Gastroesophageal sphincter (tissue), 4 donors: ENCODE measurements at regions not wholly inside any gene's neighbourhood (a gene's known extent, or its start where the extent isn't known, plus 50 kb on each side); places are given as distances from the start of the nearest gene placed in this dataset.

Source experiments
- ATAC-seq: fragments of 150-250 bp; one replicate; pipeline ENCODE4 v1.9.1; 2016; ENCODE audit warnings: mild to moderate bottlenecking, moderate library complexity
- H3K27ac ChIP-seq, 4 donors: fragments of 200-600 bp; sonication (generic) in 3 of 4; 1 replicate in 3 of 4; 2 replicates in 1 of 4; pipeline ENCODE4 v1.5.1; 2016 to 2019
- H3K27me3 ChIP-seq: fragments of 200-600 bp; sonication (generic); one replicate; pipeline ENCODE4 v1.5.1; 2019
- H3K36me3 ChIP-seq, 2 donors: fragments of 200-600 bp; sonication (generic); one replicate each; pipeline ENCODE4 v1.5.1; 2019; ENCODE audit warnings: control low read depth in 1 of 2
- H3K4me1 ChIP-seq, 3 donors: fragments of 200-600 bp; sonication (generic); 1 replicate in 2 of 3; 2 replicates in 1 of 3; pipeline ENCODE4 v1.5.1; 2016 to 2019; ENCODE audit warnings: control low read depth in 2 of 3
- H3K4me3 ChIP-seq, 2 donors: fragments of 200-600 bp; sonication (generic); one replicate each; pipeline ENCODE4 v1.5.1; 2019; ENCODE audit warnings: mild to moderate bottlenecking in 1 of 2, moderate library complexity in 1 of 2
- H3K9me3 ChIP-seq, 3 donors: fragments of 200-600 bp; sonication (generic); one replicate each; pipeline ENCODE4 v1.5.1; 2017 to 2019; ENCODE audit warnings: control low read depth in 2 of 3
- EP300 ChIP-seq: sonication (generic); formaldehyde crosslinking; IDR thresholded peaks from one replicate; pipeline ENCODE4 v1.6.1; 2017; ENCODE audit warnings: antibody characterized with exemption, mild to moderate bottlenecking
- POLR2A ChIP-seq, 2 donors: fragments of 450-650 bp; IDR thresholded peaks; one replicate each; pipeline ENCODE4 v1.6.1; 2017; ENCODE audit warnings: antibody characterized with exemption in 2 of 2, mild to moderate bottlenecking in 2 of 2, moderate library complexity in 1 of 2
- POLR2AphosphoS5 ChIP-seq: sonication (generic); formaldehyde crosslinking; IDR thresholded peaks from one replicate; pipeline ENCODE4 v1.6.1; 2017; ENCODE audit warnings: antibody characterized with exemption
- WGBS, 2 donors: methylation state at CpG; one replicate each; pipeline ENCODE4 v1.1.5; 2018; ENCODE audit warnings: low coverage in 1 of 2; 5-methylcytosine and 5-hydroxymethylcytosine counted together
- TF ChIP-seq, protein P1 (sequence below), 4 experiments: fragments of 200-600 bp in 2 of 4; fragments of 450-650 bp in 2 of 4; sonication (generic) in 1 of 4; IDR thresholded peaks; one replicate each; pipeline ENCODE4 v1.5.1; 2017 to 2019; ENCODE audit warnings: antibody characterized with exemption in 4 of 4, mild to moderate bottlenecking in 2 of 4, moderate library complexity in 2 of 4

DNA sequence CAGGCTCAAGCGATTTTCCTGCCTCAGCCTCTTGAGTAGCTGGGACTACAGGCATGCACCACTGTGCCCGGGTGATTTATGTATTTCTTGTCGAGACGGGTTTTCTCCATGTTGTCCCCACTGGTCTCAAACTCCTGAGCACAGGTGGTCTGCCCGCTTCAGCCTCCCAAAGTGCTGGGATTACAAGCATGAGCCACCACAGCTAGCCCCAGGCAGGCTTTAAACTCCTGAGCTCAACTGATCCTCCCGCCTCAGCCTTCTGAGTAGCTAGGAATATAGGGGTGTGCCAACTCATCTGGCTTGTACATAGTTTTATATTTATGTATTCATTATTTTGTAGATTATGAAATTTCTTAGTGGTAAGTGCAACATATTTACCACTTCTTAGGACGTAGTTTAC, 198.8 kb upstream of the MCTP2 start:
- ATAC-seq = no peak
- WGBS, 2 donors = 94 to 95% methylated on average over 5 to 7 of the region's 7 CpGs
- H3K27ac ChIP-seq = peak overlapping the region in 1 of 4 donors; percentile 67
- no peaks in the 10 kb centered on the region for H3K9me3 ChIP-seq
- H3K27me3 ChIP-seq = no peaks in the 10 kb centered on the region
- peaks cover 6 to 57% (median 6%) of the 10 kb centered on the region in 3 donors for H3K4me1 ChIP-seq
- TF ChIP-seq POLR2AphosphoS5 = no peak
- TF ChIP-seq, protein P1, sequence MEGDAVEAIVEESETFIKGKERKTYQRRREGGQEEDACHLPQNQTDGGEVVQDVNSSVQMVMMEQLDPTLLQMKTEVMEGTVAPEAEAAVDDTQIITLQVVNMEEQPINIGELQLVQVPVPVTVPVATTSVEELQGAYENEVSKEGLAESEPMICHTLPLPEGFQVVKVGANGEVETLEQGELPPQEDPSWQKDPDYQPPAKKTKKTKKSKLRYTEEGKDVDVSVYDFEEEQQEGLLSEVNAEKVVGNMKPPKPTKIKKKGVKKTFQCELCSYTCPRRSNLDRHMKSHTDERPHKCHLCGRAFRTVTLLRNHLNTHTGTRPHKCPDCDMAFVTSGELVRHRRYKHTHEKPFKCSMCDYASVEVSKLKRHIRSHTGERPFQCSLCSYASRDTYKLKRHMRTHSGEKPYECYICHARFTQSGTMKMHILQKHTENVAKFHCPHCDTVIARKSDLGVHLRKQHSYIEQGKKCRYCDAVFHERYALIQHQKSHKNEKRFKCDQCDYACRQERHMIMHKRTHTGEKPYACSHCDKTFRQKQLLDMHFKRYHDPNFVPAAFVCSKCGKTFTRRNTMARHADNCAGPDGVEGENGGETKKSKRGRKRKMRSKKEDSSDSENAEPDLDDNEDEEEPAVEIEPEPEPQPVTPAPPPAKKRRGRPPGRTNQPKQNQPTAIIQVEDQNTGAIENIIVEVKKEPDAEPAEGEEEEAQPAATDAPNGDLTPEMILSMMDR (IDR thresholded peaks at IDR 0.05) = no peak
- no peak for TF ChIP-seq EP300
- TF ChIP-seq POLR2A (IDR thresholded peaks at IDR 0.05) = no peak
- no peak overlapping the region for H3K4me3 ChIP-seq
- no peaks in the 10 kb centered on the region for H3K36me3 ChIP-seq

GRCh38 chr15:94031072-94031471, 200.3 kb upstream of the MCTP2 start:
- TF ChIP-seq POLR2A (IDR thresholded peaks at IDR 0.05) = no peak
- peak; percentile 56 for TF ChIP-seq POLR2AphosphoS5
- TF ChIP-seq, protein P1 (IDR thresholded peaks at IDR 0.05) = no peak
- no peak for TF ChIP-seq EP300
- Histone ChIP-seq H3K36me3 (no peaks in the 10 kb centered on the region), H3K27me3 (no peaks in the 10 kb centered on the region), H3K9me3 (no peaks in the 10 kb centered on the region), H3K4me1 (peaks cover 6 to 55% (median 10%) of the 10 kb centered on the region in 3 donors), H3K27ac (peak overlapping the region; percentile 39 to 67 (median 56)), H3K4me3 (no peak overlapping the region)
- no peak for ATAC-seq
- WGBS, 2 donors = 22 to 47% methylated on average over 1 of the region's 1 CpG

GRCh38 chr15:94029495-94029894, 201.9 kb upstream of the MCTP2 start:
- no peaks in the 10 kb centered on the region for H3K27me3 ChIP-seq
- no peaks in the 10 kb centered on the region for H3K36me3 ChIP-seq
- H3K4me3 ChIP-seq = no peak overlapping the region
- TF ChIP-seq EP300 (no peak), POLR2AphosphoS5 (no peak)
- H3K9me3 ChIP-seq = no peaks in the 10 kb centered on the region
- WGBS, 2 donors = 9 to 13% methylated on average over 1 of the region's 1 CpG
- peaks cover 6 to 69% (median 12%) of the 10 kb centered on the region in 3 donors for H3K4me1 ChIP-seq
- no peak for ATAC-seq
- peak overlapping the region in 3 of 4 donors; percentile 52 to 67 (median 59) for H3K27ac ChIP-seq

DNA sequence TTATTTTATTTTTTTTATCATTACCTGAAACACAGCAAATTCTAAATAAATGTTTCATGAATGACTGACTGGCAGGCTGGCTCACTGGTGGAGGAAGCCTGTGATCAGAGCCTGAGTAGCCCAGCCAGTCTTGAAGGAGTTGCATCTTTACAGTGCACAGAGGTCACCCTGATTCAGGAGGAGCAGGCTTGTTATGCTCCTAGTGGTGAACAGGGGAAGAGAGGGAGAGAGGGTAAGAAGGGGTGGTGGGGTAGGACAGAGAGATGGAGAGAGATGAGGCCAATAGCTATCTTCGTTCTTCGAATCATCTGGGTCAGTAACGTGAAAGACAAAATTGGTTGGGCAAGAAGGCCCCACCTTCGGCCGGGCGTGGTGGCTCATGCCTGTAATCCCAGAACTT, 202.6 kb upstream of the MCTP2 start:
- TF ChIP-seq, protein P1 (IDR thresholded peaks at IDR 0.05) = no peak
- TF ChIP-seq EP300 = no peak
- no peak for TF ChIP-seq POLR2A (IDR thresholded peaks at IDR 0.05)
- TF ChIP-seq POLR2AphosphoS5 = no peak
- Histone ChIP-seq H3K9me3 (no peaks in the 10 kb centered on the region), H3K27ac (peak overlapping the region in 2 of 4 donors; percentile 59 to 67), H3K4me1 (peaks cover 7 to 76% (median 12%) of the 10 kb centered on the region in 3 donors), H3K4me3 (no peak overlapping the region), H3K27me3 (no peaks in the 10 kb centered on the region), H3K36me3 (no peaks in the 10 kb centered on the region)
- ATAC-seq = no peak
- 95 to 100% methylated on average over 2 to 6 of the region's 6 CpGs for WGBS, 2 donors

DNA sequence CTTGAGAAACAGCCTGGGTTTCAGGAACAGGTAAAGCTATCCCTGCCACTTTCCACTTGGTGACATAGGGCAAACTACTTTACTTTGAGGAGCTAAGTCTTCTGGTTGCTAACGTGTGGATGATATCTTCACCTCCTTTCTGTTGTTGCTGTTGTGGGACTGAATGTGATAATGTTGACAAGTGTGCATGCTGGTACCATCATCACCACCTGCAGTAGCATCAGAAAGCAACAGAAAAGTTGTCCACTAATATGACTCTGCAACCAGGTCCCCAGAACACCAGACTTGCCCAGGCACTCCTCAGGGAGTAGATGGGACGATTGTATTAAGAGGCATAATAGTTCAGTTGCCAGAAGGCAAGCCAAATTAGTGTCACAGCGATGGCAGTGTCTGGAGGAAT, 203.2 kb upstream of the MCTP2 start:
- H3K27ac ChIP-seq = peak overlapping the region in 2 of 4 donors; percentile 18 to 26
- 90% methylated on average over 3 of the region's 3 CpGs; no CpG with 5 or more reads in 1 of the 2 donors for WGBS, 2 donors

More for the DNA sequence above, 203.2 kb upstream of the MCTP2 start:
- H3K4me1 ChIP-seq = peaks cover 14 to 83% (median 15%) of the 10 kb centered on the region in 3 donors
- H3K9me3 ChIP-seq = no peaks in the 10 kb centered on the region
- ATAC-seq = no peak
- no peak overlapping the region for H3K4me3 ChIP-seq
- no peaks in the 10 kb centered on the region for H3K27me3 ChIP-seq
- no peak for TF ChIP-seq POLR2AphosphoS5
- TF ChIP-seq, protein P1 (IDR thresholded peaks at IDR 0.05) = no peak
- no peak for TF ChIP-seq EP300
- TF ChIP-seq POLR2A (IDR thresholded peaks at IDR 0.05) = no peak
- H3K36me3 ChIP-seq = no peaks in the 10 kb centered on the region
